ENCODE measurements at regions not wholly inside any gene's neighbourhood (a gene's known extent, or its start where the extent isn't known, plus 50 kb on each side); places are given as distances from the start of the nearest gene placed in this dataset.

- H3K4me1 Mint-ChIP-seq (ENCODE audit: low read depth), result no peaks in the 10 kb centered on the region
- TF ChIP-seq CTCF (IDR thresholded peaks at IDR 0.05), result no peak
- no peaks in the 10 kb centered on the region for H3K36me3 Mint-ChIP-seq (ENCODE audit: low read depth)
- peaks cover 24% of the 10 kb centered on the region for H3K27me3 Mint-ChIP-seq (ENCODE audit: insufficient read depth)
- DNase-seq, result no peak
- H3K27ac Mint-ChIP-seq, result no peak overlapping the region
- H3K9me3 Mint-ChIP-seq, result no peaks in the 10 kb centered on the region
- H3K4me3 Mint-ChIP-seq, result no peak overlapping the region
Measured at GRCh38 chr2:224310943-224311625, 90.8 kb downstream of the FAM124B start.

GRCh38 chr2:224309176-224309575 is 92.7 kb downstream of the FAM124B start:
- peaks cover 26% of the 10 kb centered on the region for H3K27me3 Mint-ChIP-seq (ENCODE audit: insufficient read depth)
- no peak overlapping the region for H3K27ac Mint-ChIP-seq
- no peaks in the 10 kb centered on the region for H3K4me1 Mint-ChIP-seq (ENCODE audit: low read depth)
- TF ChIP-seq CTCF (IDR thresholded peaks at IDR 0.05), result no peak
- H3K9me3 Mint-ChIP-seq, result no peaks in the 10 kb centered on the region
- no peak overlapping the region for H3K4me3 Mint-ChIP-seq
- H3K36me3 Mint-ChIP-seq (ENCODE audit: low read depth), result no peaks in the 10 kb centered on the region
- DNase-seq, result no peak

- Mint-ChIP-seq H3K9me3 (no peaks in the 10 kb centered on the region), H3K36me3 (ENCODE audit: low read depth) (no peaks in the 10 kb centered on the region), H3K27me3 (ENCODE audit: insufficient read depth) (peaks cover 23% of the 10 kb centered on the region), H3K27ac (no peak overlapping the region), H3K4me3 (no peak overlapping the region), H3K4me1 (ENCODE audit: low read depth) (no peaks in the 10 kb centered on the region)
- no peak for DNase-seq
- no peak for TF ChIP-seq CTCF (IDR thresholded peaks at IDR 0.05)
Measured at GRCh38 chr2:224308272-224308911, 93.5 kb downstream of the FAM124B start.

GRCh38 chr2:224302952-224303351 is 99.0 kb downstream of the FAM124B start:
- no peak for TF ChIP-seq CTCF (IDR thresholded peaks at IDR 0.05)

GRCh38 chr2:224293976-224294375 is 107.9 kb downstream of the FAM124B start:
- DNase-seq, result no peak
- H3K4me3 Mint-ChIP-seq, result no peak overlapping the region
- no peaks in the 10 kb centered on the region for H3K4me1 Mint-ChIP-seq (ENCODE audit: low read depth)
- H3K27me3 Mint-ChIP-seq (ENCODE audit: insufficient read depth), result peaks cover 22% of the 10 kb centered on the region
- no peak overlapping the region for H3K27ac Mint-ChIP-seq
- H3K9me3 Mint-ChIP-seq, result no peaks in the 10 kb centered on the region
- TF ChIP-seq CTCF (IDR thresholded peaks at IDR 0.05), result no peak
- no peaks in the 10 kb centered on the region for H3K36me3 Mint-ChIP-seq (ENCODE audit: low read depth)

More at GRCh38 chr2:224302952-224303351, 99.0 kb downstream of the FAM124B start:
- DNase-seq, result no peak
- Mint-ChIP-seq H3K9me3 (no peaks in the 10 kb centered on the region), H3K27ac (no peak overlapping the region), H3K27me3 (ENCODE audit: insufficient read depth) (peaks cover 13% of the 10 kb centered on the region), H3K4me1 (ENCODE audit: low read depth) (no peaks in the 10 kb centered on the region), H3K36me3 (ENCODE audit: low read depth) (no peaks in the 10 kb centered on the region), H3K4me3 (no peak overlapping the region)
